Gastrocnemius medialis (tissue), 4 donors: ENCODE measurements at regions not wholly inside any gene's neighbourhood (a gene's known extent, or its start where the extent isn't known, plus 50 kb on each side); places are given as distances from the start of the nearest gene placed in this dataset.
A peak's percentile ranks its signal among the peaks of the same experiment; 100 is the strongest.

ENCODE experiments used
- ATAC-seq, 2 donors: fragments of 150-250 bp; one replicate each; pipeline ENCODE4 v1.9.1; 2016
- DNase-seq, 2 donors: peaks; one replicate each; pipeline ENCODE4 v3.0.0-alpha.2; 2019
- H3K27ac ChIP-seq, 4 donors: fragments of 200-600 bp; sonication (generic); 1 replicate in 1 of 4; 2 replicates in 3 of 4; pipeline ENCODE4 v1.5.1; 2016 to 2018; ENCODE audit warnings: mild to moderate bottlenecking in 2 of 4, moderate library complexity in 1 of 4
- H3K27me3 ChIP-seq, 3 donors: fragments of 200-600 bp; sonication (generic) in 2 of 3; 1 replicate in 1 of 3; 2 replicates in 2 of 3; pipeline versions ENCODE4 v1.5.1 to v1.6.0; 2016 to 2019; ENCODE audit warnings: mild to moderate bottlenecking in 1 of 3, moderate library complexity in 1 of 3
- H3K36me3 ChIP-seq, 2 donors: fragments of 200-600 bp; sonication (generic) in 1 of 2; one replicate each; pipeline ENCODE4 v1.5.1; 2017 to 2018
- H3K4me1 ChIP-seq, 2 donors: fragments of 200-600 bp; sonication (generic) in 1 of 2; one replicate each; pipeline ENCODE4 v1.5.1; 2016 to 2017; ENCODE audit warnings: mild to moderate bottlenecking in 2 of 2
- H3K4me3 ChIP-seq, 4 donors: fragments of 200-600 bp; sonication (generic) in 3 of 4; 1 replicate in 1 of 4; 2 replicates in 3 of 4; pipeline ENCODE4 v1.5.1; 2016 to 2019; ENCODE audit warnings: mild to moderate bottlenecking in 2 of 4
- H3K9me3 ChIP-seq, 3 donors: fragments of 200-600 bp; sonication (generic) in 2 of 3; 1 replicate in 1 of 3; 2 replicates in 2 of 3; pipeline ENCODE4 v1.5.1; 2016 to 2019
- POLR2A ChIP-seq, 2 donors: fragments of 450-650 bp; IDR thresholded peaks; one replicate each; pipeline ENCODE4 v1.6.1; 2017; ENCODE audit warnings: antibody characterized with exemption in 2 of 2, mild to moderate bottlenecking in 2 of 2, moderate library complexity in 2 of 2
- in situ Hi-C, 4 donors: fragments of 200-750 bp; cut with MboI; loops; one replicate each; pipeline versions ENCODE4 v1.15.0 to v1.8.0; 2017; ENCODE audit warnings: low sequenced_read_pairs in 4 of 4
- intact Hi-C: fragments of 100-400 bp; cut with DNase I; formaldehyde crosslinking; loops from one replicate; pipeline ENCODE4 v1.15.1; 2023; ENCODE audit warnings: low total_unique reads
- TF ChIP-seq, protein P1 (sequence below), 5 experiments: fragments of 450-650 bp in 3 of 5; fragments of 200-600 bp in 2 of 5; sonication (generic) in 2 of 5; IDR thresholded peaks in 4 of 5; conservative IDR thresholded peaks in 1 of 5; 1 replicate in 4 of 5; 2 replicates in 1 of 5; pipeline ENCODE4 v1.5.1; 2016 to 2019; ENCODE audit warnings: antibody characterized with exemption in 5 of 5, mild to moderate bottlenecking in 3 of 5, moderate library complexity in 3 of 5

DNA sequence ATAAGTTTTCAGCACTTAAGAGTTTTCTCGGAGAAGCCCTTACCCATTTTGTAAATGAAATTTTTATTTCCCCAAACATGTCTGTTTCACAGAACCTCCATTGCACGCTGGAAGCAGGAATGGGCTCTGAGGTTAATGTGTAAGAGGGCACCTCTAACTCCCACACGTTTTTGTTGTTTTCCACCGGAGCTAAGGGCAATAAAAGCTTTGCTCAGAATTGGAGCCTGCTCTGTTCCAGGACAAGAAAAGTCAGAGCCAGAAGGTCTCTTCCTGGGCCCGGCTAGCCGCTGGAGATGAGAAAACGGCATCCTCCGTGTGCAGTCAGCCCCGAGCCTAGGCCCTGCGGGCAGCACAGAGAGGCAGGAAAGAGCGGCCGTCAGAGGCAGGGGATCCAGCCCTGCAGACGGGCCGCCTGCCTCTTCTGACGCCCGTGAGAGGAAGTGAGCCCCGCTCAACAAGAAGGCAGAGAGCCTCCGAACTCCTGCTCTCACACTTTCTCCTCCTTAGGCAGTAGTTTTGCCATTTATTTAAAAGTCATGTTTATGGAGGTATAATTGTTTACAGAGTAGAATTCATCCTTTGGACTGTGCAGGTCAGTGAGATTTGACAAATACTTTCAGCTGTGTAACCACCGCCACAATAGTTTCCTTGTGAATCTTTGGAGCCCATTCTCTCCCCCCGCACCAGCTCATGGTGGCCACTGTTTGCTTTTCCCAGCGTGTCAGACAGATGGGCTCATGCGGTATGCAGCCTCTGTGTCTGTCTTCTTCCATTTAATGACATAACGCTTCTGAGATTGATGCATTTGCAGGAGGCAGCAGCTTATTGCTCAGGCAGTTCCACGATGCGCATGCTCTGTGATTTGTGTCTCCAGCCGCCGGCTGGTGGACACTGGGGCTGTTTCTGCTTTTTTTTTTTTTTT, 117.3 kb downstream of the GALR1 start:
- H3K4me3 ChIP-seq, result peak overlapping the region; percentile 24 to 47 (median 28)
- intact Hi-C loops (no loop called here), in situ Hi-C loops (no loop called here)
- TF ChIP-seq, protein P1, sequence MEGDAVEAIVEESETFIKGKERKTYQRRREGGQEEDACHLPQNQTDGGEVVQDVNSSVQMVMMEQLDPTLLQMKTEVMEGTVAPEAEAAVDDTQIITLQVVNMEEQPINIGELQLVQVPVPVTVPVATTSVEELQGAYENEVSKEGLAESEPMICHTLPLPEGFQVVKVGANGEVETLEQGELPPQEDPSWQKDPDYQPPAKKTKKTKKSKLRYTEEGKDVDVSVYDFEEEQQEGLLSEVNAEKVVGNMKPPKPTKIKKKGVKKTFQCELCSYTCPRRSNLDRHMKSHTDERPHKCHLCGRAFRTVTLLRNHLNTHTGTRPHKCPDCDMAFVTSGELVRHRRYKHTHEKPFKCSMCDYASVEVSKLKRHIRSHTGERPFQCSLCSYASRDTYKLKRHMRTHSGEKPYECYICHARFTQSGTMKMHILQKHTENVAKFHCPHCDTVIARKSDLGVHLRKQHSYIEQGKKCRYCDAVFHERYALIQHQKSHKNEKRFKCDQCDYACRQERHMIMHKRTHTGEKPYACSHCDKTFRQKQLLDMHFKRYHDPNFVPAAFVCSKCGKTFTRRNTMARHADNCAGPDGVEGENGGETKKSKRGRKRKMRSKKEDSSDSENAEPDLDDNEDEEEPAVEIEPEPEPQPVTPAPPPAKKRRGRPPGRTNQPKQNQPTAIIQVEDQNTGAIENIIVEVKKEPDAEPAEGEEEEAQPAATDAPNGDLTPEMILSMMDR (IDR thresholded peaks at IDR 0.05 in 4 of 5, conservative IDR thresholded peaks at IDR 0.05 in 1 of 5), result no peak
- no peak for TF ChIP-seq POLR2A (IDR thresholded peaks at IDR 0.05)
- H3K9me3 ChIP-seq, result peaks cover 0 to 7% (median 0%) of the 10 kb centered on the region in 3 donors
- no peaks in the 10 kb centered on the region for H3K36me3 ChIP-seq
- ATAC-seq (no peak), DNase-seq (no peak)
- H3K27me3 ChIP-seq, result peaks cover 0 to 5% (median 0%) of the 10 kb centered on the region in 3 donors
- no peaks in the 10 kb centered on the region for H3K4me1 ChIP-seq
- H3K27ac ChIP-seq, result peak overlapping the region in 3 of 4 donors; percentile 24 to 43 (median 27)

DNA sequence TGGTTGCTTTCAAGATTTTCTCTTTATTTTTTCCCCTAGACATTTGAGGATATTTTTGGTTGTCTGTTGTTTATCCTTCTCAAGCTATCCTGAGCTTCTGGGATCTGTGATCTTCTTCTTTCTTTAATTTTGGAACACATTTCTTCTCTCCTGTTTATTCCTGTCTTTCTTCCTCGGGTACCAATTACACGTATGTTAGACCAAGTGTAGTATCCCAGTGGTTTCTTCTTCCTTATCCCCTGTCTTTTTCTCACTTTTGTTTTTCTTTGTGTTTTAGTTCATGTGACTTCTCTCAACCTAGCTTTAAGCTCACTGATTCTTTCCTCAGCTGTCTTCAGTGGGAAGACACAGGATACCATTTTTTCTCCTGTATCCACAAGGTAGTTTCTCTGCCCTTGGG, 120.0 kb downstream of the GALR1 start:
- H3K4me3 ChIP-seq, result no peak overlapping the region
- H3K36me3 ChIP-seq, result no peaks in the 10 kb centered on the region
- DNase-seq (no peak), ATAC-seq (no peak)
- H3K4me1 ChIP-seq, result no peaks in the 10 kb centered on the region
- intact Hi-C loops (no loop called here), in situ Hi-C loops (no loop called here)
- peaks cover 0 to 7% (median 0%) of the 10 kb centered on the region in 3 donors for H3K9me3 ChIP-seq
- TF ChIP-seq, protein P1 (IDR thresholded peaks at IDR 0.05 in 4 of 5, conservative IDR thresholded peaks at IDR 0.05 in 1 of 5), result no peak
- TF ChIP-seq POLR2A (IDR thresholded peaks at IDR 0.05), result no peak
- H3K27ac ChIP-seq, result no peak overlapping the region
- H3K27me3 ChIP-seq, result peaks cover 0 to 5% (median 0%) of the 10 kb centered on the region in 3 donors

DNA sequence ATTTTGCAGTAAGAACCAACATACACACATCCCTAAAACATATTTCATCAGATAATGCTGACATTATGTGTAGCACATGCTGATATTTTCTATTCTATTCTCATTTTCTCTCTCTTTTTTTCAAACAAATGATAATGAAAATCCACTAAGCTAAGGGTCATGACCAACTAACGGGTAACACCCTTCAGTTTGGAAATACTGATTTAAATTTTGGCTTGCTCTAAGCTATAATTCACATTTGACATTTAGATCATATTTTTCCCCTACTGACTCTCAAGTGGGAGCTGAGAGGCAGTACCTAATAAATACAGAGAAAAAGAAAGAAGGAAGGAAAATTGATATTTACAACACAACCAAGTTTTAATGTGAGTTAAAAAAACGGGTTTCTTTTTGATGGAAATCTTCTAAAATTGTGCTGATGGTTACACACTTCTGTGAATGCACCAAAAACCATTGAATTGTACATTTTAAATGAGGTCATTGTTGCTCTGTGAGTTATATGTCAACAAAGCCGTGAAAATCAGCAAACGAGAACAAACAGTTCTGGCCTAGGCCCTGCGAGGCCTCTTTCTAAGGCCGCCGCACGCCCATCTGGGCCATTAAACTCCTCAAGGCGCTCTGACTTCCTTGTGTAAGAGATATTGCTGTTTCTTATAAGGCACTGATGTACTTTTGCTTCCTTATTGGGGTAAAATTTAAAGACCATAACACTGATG, 124.2 kb downstream of the GALR1 start:
- in situ Hi-C loops, result no loop called here
- ATAC-seq, result peak; percentile 56 to 65
- H3K27ac ChIP-seq, result peak overlapping the region; percentile 25 to 59 (median 29)

DNA sequence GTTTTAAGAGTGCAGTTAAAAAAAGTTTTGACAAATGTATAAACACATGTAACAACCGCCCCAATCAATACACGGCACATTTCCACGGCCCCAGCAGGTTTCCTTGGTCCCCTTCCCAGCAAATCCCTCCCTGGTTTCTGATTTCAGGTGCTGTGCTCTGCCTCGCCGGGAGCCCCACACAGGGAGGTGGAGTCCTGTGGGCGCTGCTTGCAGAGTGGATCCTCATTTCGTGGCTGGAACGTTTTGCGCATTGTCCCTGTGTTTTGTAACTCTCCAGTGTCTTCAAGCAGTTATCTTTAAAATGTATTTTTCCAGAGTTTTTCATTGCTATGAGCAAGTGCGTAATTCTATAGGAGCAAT, 124.8 kb downstream of the GALR1 start:
- no peak for ATAC-seq
- Histone ChIP-seq H3K4me1 (no peaks in the 10 kb centered on the region), H3K9me3 (peaks cover 0 to 7% (median 0%) of the 10 kb centered on the region in 3 donors), H3K4me3 (no peak overlapping the region), H3K27ac (peak overlapping the region; percentile 25 to 59 (median 38)), H3K36me3 (no peaks in the 10 kb centered on the region), H3K27me3 (no peaks in the 10 kb centered on the region)
- in situ Hi-C loops, result no loop called here
- intact Hi-C loops, result no loop called here
- DNase-seq, result peak in 1 of 2 donors; percentile 25
- TF ChIP-seq, protein P1 (IDR thresholded peaks at IDR 0.05 in 4 of 5, conservative IDR thresholded peaks at IDR 0.05 in 1 of 5), result no peak
- no peak for TF ChIP-seq POLR2A (IDR thresholded peaks at IDR 0.05)

More for the DNA sequence above, 124.2 kb downstream of the GALR1 start:
- no peaks in the 10 kb centered on the region for H3K36me3 ChIP-seq
- H3K4me1 ChIP-seq, result no peaks in the 10 kb centered on the region
- H3K27me3 ChIP-seq, result no peaks in the 10 kb centered on the region
- peaks cover 0 to 7% (median 0%) of the 10 kb centered on the region in 3 donors for H3K9me3 ChIP-seq
- TF ChIP-seq POLR2A (IDR thresholded peaks at IDR 0.05), result no peak
- TF ChIP-seq, protein P1 (IDR thresholded peaks at IDR 0.05 in 4 of 5, conservative IDR thresholded peaks at IDR 0.05 in 1 of 5), result no peak
- intact Hi-C loops, result no loop called here
- H3K4me3 ChIP-seq, result no peak overlapping the region
- peak in 1 of 2 donors; percentile 55 for DNase-seq
